H1 (cell line): ENCODE measurements at regions not wholly inside any gene's neighbourhood (a gene's known extent, or its start where the extent isn't known, plus 50 kb on each side); places are given as distances from the start of the nearest gene placed in this dataset.

Source experiments
- EGR1 ChIP-seq: IDR thresholded peaks from 2 replicates; pipeline ENCODE4 v1.6.1; 2011; ENCODE audit warnings: low read depth, low read length, borderline replicate concordance
- EZH2 ChIP-seq: fragments of 200-600 bp; sonication (generic); IDR thresholded peaks from 2 replicates; pipeline ENCODE4 v1.7.1; 2012; ENCODE audit warnings: low read depth, mild to moderate bottlenecking, moderate library complexity, low read length, inconsistent platforms; ENCODE audit not compliant: severe bottlenecking
- HDAC6 ChIP-seq: IDR thresholded peaks from one replicate; pipeline ENCODE4 v1.7.1; 2012; ENCODE audit warnings: low read depth, mild to moderate bottlenecking, inconsistent platforms, low read length, moderate library complexity
- MAX ChIP-seq: IDR thresholded peaks from 2 replicates; pipeline ENCODE4 v1.6.1; 2012; ENCODE audit warnings: inconsistent platforms
- SRF ChIP-seq: IDR thresholded peaks from 2 replicates; pipeline ENCODE4 v1.6.1; 2011; ENCODE audit warnings: mild to moderate bottlenecking, low read depth, low read length, moderate library complexity
- TAF7 ChIP-seq: optimal IDR thresholded peaks from 2 replicates; pipeline ENCODE3; 2011; ENCODE audit warnings: low read depth, mild to moderate bottlenecking, inconsistent platforms, low read length, moderate library complexity, borderline replicate concordance
- TBP ChIP-seq: IDR thresholded peaks from 2 replicates; pipeline ENCODE4 v1.6.1; 2011; ENCODE audit warnings: low read depth, low read length, improper control_type of control experiment

- no peak for TF ChIP-seq MAX
- no peak for TF ChIP-seq TBP
- no peak for TF ChIP-seq SRF
- no peak for TF ChIP-seq EGR1
- TF ChIP-seq HDAC6 = no peak
- TF ChIP-seq EZH2 = no peak
- TF ChIP-seq TAF7 = no peak
Observed at GRCh38 chr1:188871164-188871563, 1606.5 kb downstream of the BRINP3 start (continued).
